Mucosa of rectum (tissue), 2 donors: ENCODE measurements at regions not wholly inside any gene's neighbourhood (a gene's known extent, or its start where the extent isn't known, plus 50 kb on each side); places are given as distances from the start of the nearest gene placed in this dataset.

ENCODE experiments used
- H3K27ac ChIP-seq, 2 donors: one replicate each; pipeline ENCODE4 v1.7.0; 2013; ENCODE audit warnings: inconsistent platforms in 2 of 2, low read depth in 2 of 2, low read length in 2 of 2
- H3K27me3 ChIP-seq, 2 donors: one replicate each; pipeline ENCODE4 v1.7.0; 2013; ENCODE audit warnings: low read length in 2 of 2; ENCODE audit not compliant: control insufficient read depth in 2 of 2, insufficient read depth in 2 of 2
- H3K36me3 ChIP-seq, 2 donors: one replicate each; pipeline ENCODE4 v1.7.0; 2013; ENCODE audit warnings: low read length in 2 of 2; ENCODE audit not compliant: control insufficient read depth in 2 of 2, insufficient read depth in 2 of 2
- H3K4me1 ChIP-seq, 2 donors: one replicate each; pipeline ENCODE4 v1.7.0; 2013; ENCODE audit warnings: low read length in 2 of 2, mild to moderate bottlenecking in 1 of 2; ENCODE audit not compliant: control insufficient read depth in 2 of 2, insufficient read depth in 2 of 2
- H3K4me3 ChIP-seq, 2 donors: one replicate each; pipeline ENCODE4 v1.7.0; 2013; ENCODE audit warnings: low read length in 2 of 2
- H3K9ac ChIP-seq, 2 donors: one replicate each; pipeline ENCODE4 v1.7.0; 2013; ENCODE audit warnings: low read length in 2 of 2, low read depth in 1 of 2, mild to moderate bottlenecking in 1 of 2
- H3K9me3 ChIP-seq, 2 donors: one replicate each; pipeline ENCODE4 v1.7.0; 2013; ENCODE audit warnings: low read length in 2 of 2; ENCODE audit not compliant: control insufficient read depth in 2 of 2
- donor health status: healthy.
- donor health status: Normal muscosa, but diverticular disease.

- Histone ChIP-seq H3K27ac (no peak overlapping the region), H3K9me3 (no peaks in the 10 kb centered on the region), H3K27me3 (no peaks in the 10 kb centered on the region), H3K4me3 (no peak overlapping the region), H3K4me1 (no peaks in the 10 kb centered on the region), H3K36me3 (no peaks in the 10 kb centered on the region), H3K9ac (no peak overlapping the region)
Observed at GRCh38 chr2:46824611-46825010, 91.0 kb downstream of the MCFD2 start.

- Histone ChIP-seq H3K27me3 (no peaks in the 10 kb centered on the region), H3K27ac (no peak overlapping the region), H3K9me3 (no peaks in the 10 kb centered on the region), H3K4me1 (no peaks in the 10 kb centered on the region), H3K4me3 (no peak overlapping the region), H3K36me3 (no peaks in the 10 kb centered on the region), H3K9ac (no peak overlapping the region)
Observed at GRCh38 chr2:46821600-46821999, 94.0 kb downstream of the MCFD2 start.

GRCh38 chr2:46818819-46819218 lies 96.8 kb downstream of the MCFD2 start:
- Histone ChIP-seq H3K36me3 (no peaks in the 10 kb centered on the region), H3K27me3 (no peaks in the 10 kb centered on the region), H3K9me3 (no peaks in the 10 kb centered on the region), H3K9ac (no peak overlapping the region), H3K4me3 (no peak overlapping the region), H3K27ac (no peak overlapping the region), H3K4me1 (peaks cover 0 to 3% of the 10 kb centered on the region in 2 donors)

- Histone ChIP-seq H3K27me3 (no peaks in the 10 kb centered on the region), H3K4me3 (no peak overlapping the region), H3K9ac (no peak overlapping the region), H3K9me3 (no peaks in the 10 kb centered on the region), H3K36me3 (no peaks in the 10 kb centered on the region), H3K27ac (no peak overlapping the region), H3K4me1 (peaks cover 0 to 3% of the 10 kb centered on the region in 2 donors)
Observed at GRCh38 chr2:46818141-46818621, 97.4 kb downstream of the MCFD2 start.

- Histone ChIP-seq H3K4me1 (peaks cover 0 to 5% of the 10 kb centered on the region in 2 donors), H3K27me3 (no peaks in the 10 kb centered on the region), H3K36me3 (no peaks in the 10 kb centered on the region), H3K4me3 (no peak overlapping the region), H3K27ac (no peak overlapping the region), H3K9me3 (no peaks in the 10 kb centered on the region), H3K9ac (no peak overlapping the region)
Observed at GRCh38 chr2:46816846-46817726, 98.5 kb downstream of the MCFD2 start.

GRCh38 chr2:46816151-46816845 lies 99.3 kb downstream of the MCFD2 start:
- Histone ChIP-seq H3K4me3 (no peak overlapping the region), H3K36me3 (no peaks in the 10 kb centered on the region), H3K9ac (no peak overlapping the region), H3K4me1 (peaks cover 0 to 8% of the 10 kb centered on the region in 2 donors), H3K27me3 (no peaks in the 10 kb centered on the region), H3K27ac (no peak overlapping the region), H3K9me3 (no peaks in the 10 kb centered on the region)

GRCh38 chr2:46815121-46815802 lies 100.3 kb downstream of the MCFD2 start:
- Histone ChIP-seq H3K4me1 (peaks cover 0 to 8% of the 10 kb centered on the region in 2 donors), H3K27me3 (no peaks in the 10 kb centered on the region), H3K9ac (no peak overlapping the region), H3K4me3 (no peak overlapping the region), H3K36me3 (no peaks in the 10 kb centered on the region), H3K9me3 (no peaks in the 10 kb centered on the region), H3K27ac (no peak overlapping the region)

- Histone ChIP-seq H3K4me1 (peaks cover 0 to 8% of the 10 kb centered on the region in 2 donors), H3K4me3 (no peak overlapping the region), H3K9me3 (no peaks in the 10 kb centered on the region), H3K27ac (peak overlapping the region; percentile 70 to 77), H3K9ac (no peak overlapping the region), H3K36me3 (no peaks in the 10 kb centered on the region), H3K27me3 (no peaks in the 10 kb centered on the region)
Observed at GRCh38 chr2:46814160-46814961, 101.2 kb downstream of the MCFD2 start.

- Histone ChIP-seq H3K4me1 (peaks cover 0 to 8% of the 10 kb centered on the region in 2 donors), H3K36me3 (no peaks in the 10 kb centered on the region), H3K27me3 (no peaks in the 10 kb centered on the region), H3K9ac (peak overlapping the region in 1 of 2 donors; percentile 34), H3K4me3 (no peak overlapping the region), H3K9me3 (no peaks in the 10 kb centered on the region), H3K27ac (peak overlapping the region; percentile 70 to 77)
Observed at GRCh38 chr2:46813680-46814079, 101.9 kb downstream of the MCFD2 start.
